Neural crest cell (in vitro differentiated cells): ENCODE measurements at regions not wholly inside any gene's neighbourhood (a gene's known extent, or its start where the extent isn't known, plus 50 kb on each side); places are given as distances from the start of the nearest gene placed in this dataset.
"Not testable (repeated sequence)": the region's sequence is repeated elsewhere in the genome, so short reads cannot be mapped to it uniquely, and the experiment has no call there.

ENCODE experiments used
- DNase-seq: peaks from one replicate; pipeline ENCODE4 v3.0.0; 2021; ENCODE audit warnings: low read depth, mixed read lengths, low spot score
- H3K27ac Mint-ChIP-seq: one replicate; pipeline ENCODE4 v1.8.0; 2021; ENCODE audit warnings: mild to moderate bottlenecking, mixed read lengths; ENCODE audit not compliant: unreplicated experiment
- H3K27me3 Mint-ChIP-seq: 2 replicates; pipeline ENCODE4 v1.8.0; 2021; ENCODE audit warnings: low read depth, mild to moderate bottlenecking, mixed read lengths
- H3K36me3 Mint-ChIP-seq: 2 replicates; pipeline ENCODE4 v1.8.0; 2021; ENCODE audit warnings: low read depth, mild to moderate bottlenecking, mixed read lengths
- H3K4me1 Mint-ChIP-seq: 2 replicates; pipeline ENCODE4 v1.8.0; 2021; ENCODE audit warnings: mixed read lengths
- H3K4me3 Mint-ChIP-seq: one replicate; pipeline ENCODE4 v1.8.0; 2021; ENCODE audit warnings: mild to moderate bottlenecking, mixed read lengths
- H3K9me3 Mint-ChIP-seq: 2 replicates; pipeline ENCODE4 v1.8.0; 2021; ENCODE audit warnings: mixed read lengths
- CTCF ChIP-seq: fragments of 200-600 bp; sonication (generic); conservative IDR thresholded peaks from 2 replicates; pipeline ENCODE4 v1.5.0; 2021; ENCODE audit warnings: antibody characterized with exemption, mild to moderate bottlenecking

- H3K36me3 Mint-ChIP-seq, H3K9me3 Mint-ChIP-seq, DNase-seq, H3K4me3 Mint-ChIP-seq, H3K27ac Mint-ChIP-seq, H3K4me1 Mint-ChIP-seq: not testable (repeated sequence)
- H3K27me3 Mint-ChIP-seq = peaks cover 28% of the 10 kb centered on the region
These were observed 157.7 kb downstream of the GIPC2 start for GRCh38 chr1:78203410-78203982.

- Mint-ChIP-seq H3K4me3 (no peak overlapping the region), H3K36me3 (peaks cover 3% of the 10 kb centered on the region), H3K9me3 (peaks cover 18% of the 10 kb centered on the region), H3K27ac (no peak overlapping the region), H3K27me3 (peaks cover 18% of the 10 kb centered on the region), H3K4me1 (no peaks in the 10 kb centered on the region)
- TF ChIP-seq CTCF = no peak
- no peak for DNase-seq
These were observed 164.4 kb downstream of the GIPC2 start for GRCh38 chr1:78210175-78210574.

- H3K27ac Mint-ChIP-seq = no peak overlapping the region
- peaks cover 3% of the 10 kb centered on the region for H3K36me3 Mint-ChIP-seq
- H3K4me3 Mint-ChIP-seq = no peak overlapping the region
- no peak for DNase-seq
- no peaks in the 10 kb centered on the region for H3K4me1 Mint-ChIP-seq
- peaks cover 10% of the 10 kb centered on the region for H3K27me3 Mint-ChIP-seq
- no peak for TF ChIP-seq CTCF
- H3K9me3 Mint-ChIP-seq = peaks cover 11% of the 10 kb centered on the region
These were observed 165.8 kb downstream of the GIPC2 start for GRCh38 chr1:78211483-78212092.

- Mint-ChIP-seq H3K4me3 (no peak overlapping the region), H3K36me3 (peaks cover 3% of the 10 kb centered on the region), H3K27me3 (peaks cover 3% of the 10 kb centered on the region), H3K9me3 (peaks cover 9% of the 10 kb centered on the region), H3K27ac (no peak overlapping the region), H3K4me1 (no peaks in the 10 kb centered on the region)
- no peak for TF ChIP-seq CTCF
- no peak for DNase-seq
These were observed 168.6 kb downstream of the GIPC2 start for GRCh38 chr1:78214334-78214733.

- no peak for TF ChIP-seq CTCF
- DNase-seq = no peak
- no peak overlapping the region for H3K4me3 Mint-ChIP-seq
- no peaks in the 10 kb centered on the region for H3K36me3 Mint-ChIP-seq
- no peak overlapping the region for H3K27ac Mint-ChIP-seq
- H3K9me3 Mint-ChIP-seq = peaks cover 3% of the 10 kb centered on the region
- no peaks in the 10 kb centered on the region for H3K4me1 Mint-ChIP-seq
- H3K27me3 Mint-ChIP-seq = peaks cover 4% of the 10 kb centered on the region
These were observed 176.6 kb downstream of the GIPC2 start for GRCh38 chr1:78222225-78222959.

- H3K27me3 Mint-ChIP-seq = peaks cover 2% of the 10 kb centered on the region
- H3K9me3 Mint-ChIP-seq = peaks cover 3% of the 10 kb centered on the region
- H3K4me3 Mint-ChIP-seq = no peak overlapping the region
- DNase-seq = no peak
- TF ChIP-seq CTCF = no peak
- H3K4me1 Mint-ChIP-seq = no peaks in the 10 kb centered on the region
- no peaks in the 10 kb centered on the region for H3K36me3 Mint-ChIP-seq
- H3K27ac Mint-ChIP-seq = no peak overlapping the region
These were observed 177.2 kb downstream of the GIPC2 start for GRCh38 chr1:78222960-78223358.
